ENCODE measurements at regions not wholly inside any gene's neighbourhood (a gene's known extent, or its start where the extent isn't known, plus 50 kb on each side); places are given as distances from the start of the nearest gene placed in this dataset.

- TF ChIP-seq POLR2AphosphoS5 (IDR thresholded peaks at IDR 0.05; ENCODE audit: low read depth, low read length) (no peak), POLR2A (IDR thresholded peaks at IDR 0.05; ENCODE audit: low read depth, low read length) (no peak), TAF1 (IDR thresholded peaks at IDR 0.05; ENCODE audit: borderline replicate concordance, low read depth, low read length) (no peak)
- no peak for FAIRE-seq
- no peak for DNase-seq (ENCODE audit: insufficient read length)
Observed at GRCh38 chr14:101363261-101363555, 198.1 kb upstream of the DIO3 start.

GRCh38 chr14:101363880-101364391 lies 197.4 kb upstream of the DIO3 start:
- FAIRE-seq (no peak), DNase-seq (ENCODE audit: insufficient read length) (no peak)
- TF ChIP-seq TAF1 (IDR thresholded peaks at IDR 0.05; ENCODE audit: borderline replicate concordance, low read depth, low read length) = no peak
- TF ChIP-seq POLR2AphosphoS5 (IDR thresholded peaks at IDR 0.05; ENCODE audit: low read depth, low read length) = no peak
- no peak for TF ChIP-seq POLR2A (IDR thresholded peaks at IDR 0.05; ENCODE audit: low read depth, low read length)

- no peak for FAIRE-seq
- TF ChIP-seq POLR2AphosphoS5 (IDR thresholded peaks at IDR 0.05; ENCODE audit: low read depth, low read length) (no peak), TAF1 (IDR thresholded peaks at IDR 0.05; ENCODE audit: borderline replicate concordance, low read depth, low read length) (no peak), POLR2A (IDR thresholded peaks at IDR 0.05; ENCODE audit: low read depth, low read length) (no peak)
- DNase-seq (ENCODE audit: insufficient read length) = no peak
Observed at GRCh38 chr14:101364503-101365328, 196.6 kb upstream of the DIO3 start.

GRCh38 chr14:101365329-101366158 lies 195.8 kb upstream of the DIO3 start:
- TF ChIP-seq POLR2A (IDR thresholded peaks at IDR 0.05; ENCODE audit: low read depth, low read length) = no peak
- TF ChIP-seq POLR2AphosphoS5 (IDR thresholded peaks at IDR 0.05; ENCODE audit: low read depth, low read length) = no peak
- TF ChIP-seq TAF1 (IDR thresholded peaks at IDR 0.05; ENCODE audit: borderline replicate concordance, low read depth, low read length) = no peak
- no peak for FAIRE-seq
- no peak for DNase-seq (ENCODE audit: insufficient read length)

- no peak for TF ChIP-seq POLR2AphosphoS5 (IDR thresholded peaks at IDR 0.05; ENCODE audit: low read depth, low read length)
- TF ChIP-seq TAF1 (IDR thresholded peaks at IDR 0.05; ENCODE audit: borderline replicate concordance, low read depth, low read length) = no peak
- TF ChIP-seq POLR2A (IDR thresholded peaks at IDR 0.05; ENCODE audit: low read depth, low read length) = no peak
- DNase-seq (ENCODE audit: insufficient read length) (no peak), FAIRE-seq (no peak)
Observed at GRCh38 chr14:101367421-101368261, 193.7 kb upstream of the DIO3 start.

- no peak for DNase-seq (ENCODE audit: insufficient read length)
- no peak for FAIRE-seq
- TF ChIP-seq POLR2A (IDR thresholded peaks at IDR 0.05; ENCODE audit: low read depth, low read length) = no peak
- no peak for TF ChIP-seq TAF1 (IDR thresholded peaks at IDR 0.05; ENCODE audit: borderline replicate concordance, low read depth, low read length)
- TF ChIP-seq POLR2AphosphoS5 (IDR thresholded peaks at IDR 0.05; ENCODE audit: low read depth, low read length) = no peak
Observed at GRCh38 chr14:101368629-101369028, 192.7 kb upstream of the DIO3 start.

GRCh38 chr14:101369194-101369915 lies 191.9 kb upstream of the DIO3 start:
- TF ChIP-seq POLR2AphosphoS5 (IDR thresholded peaks at IDR 0.05; ENCODE audit: low read depth, low read length) = no peak
- no peak for TF ChIP-seq TAF1 (IDR thresholded peaks at IDR 0.05; ENCODE audit: borderline replicate concordance, low read depth, low read length)
- no peak for TF ChIP-seq POLR2A (IDR thresholded peaks at IDR 0.05; ENCODE audit: low read depth, low read length)
- FAIRE-seq (no peak), DNase-seq (ENCODE audit: insufficient read length) (no peak)

- DNase-seq (ENCODE audit: insufficient read length) = no peak
- FAIRE-seq = no peak
- TF ChIP-seq TAF1 (IDR thresholded peaks at IDR 0.05; ENCODE audit: borderline replicate concordance, low read depth, low read length) (no peak), POLR2A (IDR thresholded peaks at IDR 0.05; ENCODE audit: low read depth, low read length) (no peak), POLR2AphosphoS5 (IDR thresholded peaks at IDR 0.05; ENCODE audit: low read depth, low read length) (no peak)
Observed at GRCh38 chr14:101369916-101370592, 191.2 kb upstream of the DIO3 start.

GRCh38 chr14:101370593-101371569 lies 190.4 kb upstream of the DIO3 start:
- FAIRE-seq (no peak), DNase-seq (ENCODE audit: insufficient read length) (no peak)
- no peak for TF ChIP-seq POLR2AphosphoS5 (IDR thresholded peaks at IDR 0.05; ENCODE audit: low read depth, low read length)
- no peak for TF ChIP-seq POLR2A (IDR thresholded peaks at IDR 0.05; ENCODE audit: low read depth, low read length)

All from GM12892 (cell line).